Spleen (tissue), 11 donors: ENCODE measurements at regions not wholly inside any gene's neighbourhood (a gene's known extent, or its start where the extent isn't known, plus 50 kb on each side); places are given as distances from the start of the nearest gene placed in this dataset.

Source experiments
- DNase-seq: peaks from one replicate; pipeline ENCODE4 v3.0.0-alpha.2; 2020
- H3K27ac ChIP-seq, 8 donors: fragments of 200-600 bp; sonication (generic) in 7 of 8; 1 replicate in 4 of 8; 2 replicates in 4 of 8; pipeline versions ENCODE4 v1.5.0 to v1.8.0; 2016 to 2021; ENCODE audit warnings: inconsistent platforms in 4 of 8, mild to moderate bottlenecking in 4 of 8, moderate library complexity in 1 of 8
- H3K27me3 ChIP-seq, 7 donors: fragments of 200-600 bp; sonication (generic) in 6 of 7; replicated peaks in 1 of 7; 1 replicate in 4 of 7; 2 replicates in 3 of 7; pipeline versions ENCODE4 v1.5.0 to v1.8.0; 2016 to 2021; ENCODE audit warnings: inconsistent platforms in 3 of 7, mild to moderate bottlenecking in 1 of 7
- H3K36me3 ChIP-seq, 6 donors: fragments of 200-600 bp; sonication (generic) in 5 of 6; 1 replicate in 4 of 6; 2 replicates in 2 of 6; pipeline versions ENCODE4 v1.5.0 to v1.8.0; 2016 to 2021; ENCODE audit warnings: inconsistent platforms in 2 of 6
- H3K4me1 ChIP-seq, 6 donors: fragments of 200-600 bp; sonication (generic) in 5 of 6; 1 replicate in 3 of 6; 2 replicates in 3 of 6; pipeline versions ENCODE4 v1.5.0 to v1.8.0; 2016 to 2021; ENCODE audit warnings: inconsistent platforms in 3 of 6
- H3K4me3 ChIP-seq, 8 donors: fragments of 200-600 bp; sonication (generic) in 7 of 8; 1 replicate in 4 of 8; 2 replicates in 4 of 8; pipeline versions ENCODE4 v1.5.0 to v1.8.0; 2016 to 2021; ENCODE audit warnings: inconsistent platforms in 4 of 8, mild to moderate bottlenecking in 4 of 8, moderate library complexity in 2 of 8
- H3K9me3 ChIP-seq, 8 donors: fragments of 200-600 bp; sonication (generic) in 7 of 8; 1 replicate in 4 of 8; 2 replicates in 4 of 8; pipeline versions ENCODE4 v1.5.0 to v1.8.0; 2016 to 2021; ENCODE audit warnings: inconsistent platforms in 4 of 8
- POLR2A ChIP-seq, 3 donors: fragments of 450-650 bp; IDR thresholded peaks; one replicate each; pipeline ENCODE4 v1.5.1; 2017; ENCODE audit warnings: antibody characterized with exemption in 3 of 3, mild to moderate bottlenecking in 1 of 3
- POLR2AphosphoS5 ChIP-seq, 3 donors: sonication (generic); formaldehyde crosslinking; IDR thresholded peaks; one replicate each; pipeline ENCODE4 v1.5.1; 2017; ENCODE audit warnings: antibody characterized with exemption in 3 of 3
- WGBS, 5 donors: extraction: QIAGEN DNeasy Blood & Tissue Kit in 3 of 5; methylation state at CpG; one replicate each; pipeline versions ENCODE4 v1.1.5 to v1.1.7; 2013 to 2018; 5-methylcytosine and 5-hydroxymethylcytosine counted together
- intact Hi-C: fragments of 100-400 bp; cut with DNase I; formaldehyde crosslinking; loops from one replicate; pipeline ENCODE4 v1.15.0; 2023; ENCODE audit warnings: low total_unique reads
- TF ChIP-seq, protein P1 (sequence below), 11 experiments: fragments of 200-600 bp in 7 of 11; fragments of 450-650 bp in 4 of 11; sonication (generic) in 4 of 11; IDR thresholded peaks in 8 of 11; conservative IDR thresholded peaks in 3 of 11; 1 replicate in 7 of 11; 2 replicates in 4 of 11; pipeline versions ENCODE4 v1.4.0 to v1.8.0; 2016 to 2021; ENCODE audit warnings: antibody characterized with exemption in 11 of 11, inconsistent platforms in 4 of 11, mild to moderate bottlenecking in 1 of 11
- donor health status: healthy with polysubstance abuse.
- donor health status: DM: no; HTN: no; CAD: no; lungs with moderate emphysema.
- donor health status: DM: no; HTN: no; CAD: no.
- donor health status: Bipolar disorder and iron deficiency.
- donor health status: healthy.
- donor health status: DM: no; HTN: no; CAD: no.
- donor health status: DM: yes; HTN: yes; CAD: no.

DNA sequence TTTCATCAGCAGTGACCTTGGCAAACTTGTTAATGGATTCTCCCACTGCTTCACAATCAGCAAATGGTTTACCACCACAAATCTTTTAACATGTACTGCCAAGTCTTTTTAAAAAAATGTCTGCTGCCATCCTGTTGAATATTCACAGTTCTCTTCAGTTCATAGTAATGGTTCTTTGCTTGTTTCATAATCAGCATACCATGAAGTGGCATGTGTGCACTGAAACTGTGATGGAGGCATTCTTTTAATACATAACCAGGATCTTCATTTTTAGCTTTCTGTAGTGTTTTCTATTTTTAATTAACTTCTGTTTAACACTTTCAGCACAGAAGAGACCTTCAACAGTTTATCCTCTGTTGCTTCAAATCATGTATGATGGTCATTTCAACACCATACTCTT, 230.1 kb upstream of the ARSJ start:
- H3K4me1 ChIP-seq = no peaks in the 10 kb centered on the region
- H3K27me3 ChIP-seq = no peaks in the 10 kb centered on the region
- TF ChIP-seq, protein P1, sequence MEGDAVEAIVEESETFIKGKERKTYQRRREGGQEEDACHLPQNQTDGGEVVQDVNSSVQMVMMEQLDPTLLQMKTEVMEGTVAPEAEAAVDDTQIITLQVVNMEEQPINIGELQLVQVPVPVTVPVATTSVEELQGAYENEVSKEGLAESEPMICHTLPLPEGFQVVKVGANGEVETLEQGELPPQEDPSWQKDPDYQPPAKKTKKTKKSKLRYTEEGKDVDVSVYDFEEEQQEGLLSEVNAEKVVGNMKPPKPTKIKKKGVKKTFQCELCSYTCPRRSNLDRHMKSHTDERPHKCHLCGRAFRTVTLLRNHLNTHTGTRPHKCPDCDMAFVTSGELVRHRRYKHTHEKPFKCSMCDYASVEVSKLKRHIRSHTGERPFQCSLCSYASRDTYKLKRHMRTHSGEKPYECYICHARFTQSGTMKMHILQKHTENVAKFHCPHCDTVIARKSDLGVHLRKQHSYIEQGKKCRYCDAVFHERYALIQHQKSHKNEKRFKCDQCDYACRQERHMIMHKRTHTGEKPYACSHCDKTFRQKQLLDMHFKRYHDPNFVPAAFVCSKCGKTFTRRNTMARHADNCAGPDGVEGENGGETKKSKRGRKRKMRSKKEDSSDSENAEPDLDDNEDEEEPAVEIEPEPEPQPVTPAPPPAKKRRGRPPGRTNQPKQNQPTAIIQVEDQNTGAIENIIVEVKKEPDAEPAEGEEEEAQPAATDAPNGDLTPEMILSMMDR (IDR thresholded peaks at IDR 0.05 in 8 of 11, conservative IDR thresholded peaks at IDR 0.05 in 3 of 11) = no peak
- TF ChIP-seq POLR2A (IDR thresholded peaks at IDR 0.05) (no peak), POLR2AphosphoS5 (IDR thresholded peaks at IDR 0.05) (no peak)
- intact Hi-C loops = no loop called here
- no peaks in the 10 kb centered on the region for H3K36me3 ChIP-seq
- H3K9me3 ChIP-seq = no peaks in the 10 kb centered on the region
- no peak for DNase-seq
- H3K4me3 ChIP-seq = no peak overlapping the region
- H3K27ac ChIP-seq = no peak overlapping the region

DNA sequence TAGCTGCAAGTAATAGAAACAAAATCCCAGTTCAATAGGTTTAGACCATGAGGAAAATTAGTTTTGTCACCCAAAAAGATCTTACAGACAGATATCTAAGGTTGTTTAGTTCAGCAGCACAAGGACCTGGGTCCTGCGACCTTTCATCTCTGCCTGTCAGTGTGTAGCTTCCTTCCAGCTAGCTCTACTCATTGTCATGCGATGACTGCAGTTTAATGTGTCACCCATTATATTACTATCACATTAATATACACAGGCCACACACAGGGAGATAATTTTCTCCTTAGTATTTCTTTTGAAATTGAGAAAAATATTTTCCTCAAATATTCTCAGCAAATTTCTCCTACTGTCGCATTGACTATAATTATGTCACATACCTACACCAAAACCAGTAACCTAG, 232.1 kb upstream of the ARSJ start:
- TF ChIP-seq POLR2AphosphoS5 (IDR thresholded peaks at IDR 0.05) = no peak
- no peak for TF ChIP-seq POLR2A (IDR thresholded peaks at IDR 0.05)
- TF ChIP-seq, protein P1 (IDR thresholded peaks at IDR 0.05 in 8 of 11, conservative IDR thresholded peaks at IDR 0.05 in 3 of 11) = no peak
- Histone ChIP-seq H3K4me1 (no peaks in the 10 kb centered on the region), H3K27ac (no peak overlapping the region), H3K27me3 (no peaks in the 10 kb centered on the region), H3K36me3 (no peaks in the 10 kb centered on the region), H3K9me3 (no peaks in the 10 kb centered on the region), H3K4me3 (no peak overlapping the region)
- DNase-seq = no peak
- 87 to 94% (median 89%) methylated on average over 3 of the region's 3 CpGs for WGBS, 5 donors
- intact Hi-C loops = no loop called here

DNA sequence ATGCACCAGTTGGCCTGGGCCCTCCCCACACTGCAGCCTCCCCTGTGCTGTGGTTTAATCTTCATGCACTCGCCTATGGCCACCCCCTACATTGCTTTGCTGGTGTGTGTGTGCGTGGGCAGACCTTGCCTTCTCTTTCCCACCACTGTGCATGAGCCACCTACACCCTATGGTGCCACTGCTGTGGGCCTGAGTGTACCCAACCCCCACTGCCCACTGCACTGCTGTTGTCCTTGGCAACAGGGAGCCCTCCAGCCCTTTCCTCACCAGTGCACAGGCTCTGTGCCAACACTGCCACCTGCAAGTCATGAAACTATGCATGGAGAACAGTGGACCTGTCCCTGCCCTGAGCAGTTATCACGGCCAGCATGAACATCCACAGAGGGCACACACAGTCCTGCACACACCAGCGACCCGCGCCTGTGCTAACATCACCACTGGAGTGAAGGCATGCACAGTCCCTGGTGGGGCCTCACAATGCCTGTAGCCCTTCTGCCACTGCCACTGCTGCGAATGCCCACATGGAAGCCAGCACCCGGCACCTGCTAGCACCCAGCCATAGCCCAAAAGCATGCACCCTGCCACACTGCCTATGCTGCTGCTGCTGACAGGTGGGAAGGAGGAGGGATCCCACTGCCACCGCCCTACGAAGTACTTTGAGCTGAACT, 237.8 kb upstream of the ARSJ start:
- Histone ChIP-seq H3K27me3 (peaks cover 0 to 7% (median 0%) of the 10 kb centered on the region in 7 donors), H3K27ac (no peak overlapping the region), H3K4me3 (no peak overlapping the region), H3K36me3 (no peaks in the 10 kb centered on the region), H3K4me1 (no peaks in the 10 kb centered on the region), H3K9me3 (no peaks in the 10 kb centered on the region)
- intact Hi-C loops = no loop called here
- TF ChIP-seq, protein P1 (IDR thresholded peaks at IDR 0.05 in 8 of 11, conservative IDR thresholded peaks at IDR 0.05 in 3 of 11) = no peak
- TF ChIP-seq POLR2A (IDR thresholded peaks at IDR 0.05) = no peak
- no peak for TF ChIP-seq POLR2AphosphoS5 (IDR thresholded peaks at IDR 0.05)
- no peak for DNase-seq
- 73 to 89% (median 79%) methylated on average over 5 to 10 of the region's 10 CpGs for WGBS, 5 donors

DNA sequence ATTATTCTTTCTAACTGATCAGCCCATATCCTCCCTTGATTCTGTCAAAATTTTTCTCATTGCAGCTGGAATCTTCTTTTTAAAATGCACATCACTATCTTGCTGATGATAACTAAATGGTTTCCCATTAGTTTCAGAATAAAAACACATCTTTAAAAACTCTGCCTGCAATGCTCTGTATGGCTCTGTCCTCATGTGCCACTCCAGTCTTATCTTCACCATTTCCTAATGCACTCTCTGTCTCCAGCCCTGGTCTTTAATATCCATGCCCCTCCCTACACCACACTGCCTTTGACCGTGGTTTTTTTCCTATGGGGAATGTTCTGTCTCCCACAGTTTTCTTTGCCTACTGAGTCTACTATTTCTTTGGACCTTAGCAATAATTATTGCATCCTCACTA, 244.1 kb upstream of the ARSJ start:
- intact Hi-C loops = no loop called here
- H3K4me3 ChIP-seq = no peak overlapping the region
- TF ChIP-seq POLR2AphosphoS5 (IDR thresholded peaks at IDR 0.05) (no peak), POLR2A (IDR thresholded peaks at IDR 0.05) (no peak)
- TF ChIP-seq, protein P1 (IDR thresholded peaks at IDR 0.05 in 8 of 11, conservative IDR thresholded peaks at IDR 0.05 in 3 of 11) = no peak
- no peaks in the 10 kb centered on the region for H3K27me3 ChIP-seq
- 46 to 88% (median 78%) methylated on average over 1 of the region's 1 CpG for WGBS, 5 donors
- no peaks in the 10 kb centered on the region for H3K9me3 ChIP-seq
- H3K4me1 ChIP-seq = no peaks in the 10 kb centered on the region
- no peak for DNase-seq
- H3K36me3 ChIP-seq = no peaks in the 10 kb centered on the region
- H3K27ac ChIP-seq = no peak overlapping the region
